ENCODE measurements at regions not wholly inside any gene's neighbourhood (a gene's known extent, or its start where the extent isn't known, plus 50 kb on each side); places are given as distances from the start of the nearest gene placed in this dataset.

DNA sequence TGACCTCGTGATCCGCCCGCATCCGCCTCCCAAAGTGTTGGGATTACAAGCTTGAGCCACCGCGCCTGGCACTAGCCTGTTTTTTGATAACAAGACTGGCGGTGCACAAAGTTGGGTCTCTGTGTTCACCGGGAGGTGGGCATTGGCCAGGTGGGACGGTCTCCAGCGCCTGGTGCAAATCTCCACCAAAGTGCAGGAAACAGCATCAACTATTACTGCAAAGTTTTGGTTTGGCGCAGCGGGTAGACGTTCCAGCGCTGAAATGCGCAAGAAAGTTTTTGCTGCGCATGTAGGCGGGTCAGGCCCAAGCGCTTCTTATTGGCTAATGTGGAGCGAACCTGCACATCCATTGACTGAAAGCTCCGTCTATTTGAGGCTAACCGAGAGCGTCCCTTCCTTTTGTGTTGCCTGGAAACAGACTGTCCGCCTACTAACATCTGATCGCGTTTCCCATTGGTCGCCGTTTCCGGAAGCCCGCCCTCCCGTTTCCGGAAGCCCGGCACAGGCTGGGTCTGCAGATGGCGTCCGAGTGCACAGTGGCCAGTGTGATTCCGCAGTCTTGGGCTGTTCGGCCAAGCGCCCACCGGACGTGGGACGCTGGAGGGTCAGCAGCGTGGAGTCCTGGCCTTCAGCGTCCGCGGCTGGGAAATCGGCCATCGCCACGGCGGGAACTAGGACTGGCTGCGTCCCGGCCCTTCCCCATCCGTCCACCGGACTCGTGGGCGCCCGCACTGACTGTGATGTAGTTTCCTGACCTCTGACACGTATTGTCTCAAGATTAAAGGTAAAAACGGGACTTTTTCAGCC lies 53.3 kb upstream of the ZNF527 start (continued):
- TF ChIP-seq, protein P1, sequence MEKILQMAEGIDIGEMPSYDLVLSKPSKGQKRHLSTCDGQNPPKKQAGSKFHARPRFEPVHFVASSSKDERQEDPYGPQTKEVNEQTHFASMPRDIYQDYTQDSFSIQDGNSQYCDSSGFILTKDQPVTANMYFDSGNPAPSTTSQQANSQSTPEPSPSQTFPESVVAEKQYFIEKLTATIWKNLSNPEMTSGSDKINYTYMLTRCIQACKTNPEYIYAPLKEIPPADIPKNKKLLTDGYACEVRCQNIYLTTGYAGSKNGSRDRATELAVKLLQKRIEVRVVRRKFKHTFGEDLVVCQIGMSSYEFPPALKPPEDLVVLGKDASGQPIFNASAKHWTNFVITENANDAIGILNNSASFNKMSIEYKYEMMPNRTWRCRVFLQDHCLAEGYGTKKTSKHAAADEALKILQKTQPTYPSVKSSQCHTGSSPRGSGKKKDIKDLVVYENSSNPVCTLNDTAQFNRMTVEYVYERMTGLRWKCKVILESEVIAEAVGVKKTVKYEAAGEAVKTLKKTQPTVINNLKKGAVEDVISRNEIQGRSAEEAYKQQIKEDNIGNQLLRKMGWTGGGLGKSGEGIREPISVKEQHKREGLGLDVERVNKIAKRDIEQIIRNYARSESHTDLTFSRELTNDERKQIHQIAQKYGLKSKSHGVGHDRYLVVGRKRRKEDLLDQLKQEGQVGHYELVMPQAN (conservative IDR thresholded peaks at IDR 0.05) = peak; percentile 75
- TF ChIP-seq NBN (IDR thresholded peaks at IDR 0.05) = 0 out of 2 replicates have a peak, but pooled peaks have one; percentile 7
- TF ChIP-seq, protein P2, sequence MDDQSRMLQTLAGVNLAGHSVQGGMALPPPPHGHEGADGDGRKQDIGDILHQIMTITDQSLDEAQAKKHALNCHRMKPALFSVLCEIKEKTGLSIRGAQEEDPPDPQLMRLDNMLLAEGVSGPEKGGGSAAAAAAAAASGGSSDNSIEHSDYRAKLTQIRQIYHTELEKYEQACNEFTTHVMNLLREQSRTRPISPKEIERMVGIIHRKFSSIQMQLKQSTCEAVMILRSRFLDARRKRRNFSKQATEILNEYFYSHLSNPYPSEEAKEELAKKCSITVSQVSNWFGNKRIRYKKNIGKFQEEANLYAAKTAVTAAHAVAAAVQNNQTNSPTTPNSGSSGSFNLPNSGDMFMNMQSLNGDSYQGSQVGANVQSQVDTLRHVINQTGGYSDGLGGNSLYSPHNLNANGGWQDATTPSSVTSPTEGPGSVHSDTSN (IDR thresholded peaks at IDR 0.05; ENCODE audit: insufficient replicate concordance, low read depth, low read length) = peak; percentile 95
- TF ChIP-seq TCF7 (IDR thresholded peaks at IDR 0.05; ENCODE audit: borderline replicate concordance) = no peak
- TF ChIP-seq, protein P3, sequence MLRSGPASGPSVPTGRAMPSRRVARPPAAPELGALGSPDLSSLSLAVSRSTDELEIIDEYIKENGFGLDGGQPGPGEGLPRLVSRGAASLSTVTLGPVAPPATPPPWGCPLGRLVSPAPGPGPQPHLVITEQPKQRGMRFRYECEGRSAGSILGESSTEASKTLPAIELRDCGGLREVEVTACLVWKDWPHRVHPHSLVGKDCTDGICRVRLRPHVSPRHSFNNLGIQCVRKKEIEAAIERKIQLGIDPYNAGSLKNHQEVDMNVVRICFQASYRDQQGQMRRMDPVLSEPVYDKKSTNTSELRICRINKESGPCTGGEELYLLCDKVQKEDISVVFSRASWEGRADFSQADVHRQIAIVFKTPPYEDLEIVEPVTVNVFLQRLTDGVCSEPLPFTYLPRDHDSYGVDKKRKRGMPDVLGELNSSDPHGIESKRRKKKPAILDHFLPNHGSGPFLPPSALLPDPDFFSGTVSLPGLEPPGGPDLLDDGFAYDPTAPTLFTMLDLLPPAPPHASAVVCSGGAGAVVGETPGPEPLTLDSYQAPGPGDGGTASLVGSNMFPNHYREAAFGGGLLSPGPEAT (IDR thresholded peaks at IDR 0.05; ENCODE audit: low read depth) = peak; percentile 75
- TF ChIP-seq YY1 (IDR thresholded peaks at IDR 0.05; ENCODE audit: low read depth, low read length) = peak; percentile 92
- no peak; the same call in 1 of the 2 replicates for TF ChIP-seq TCF12 (IDR thresholded peaks at IDR 0.05; ENCODE audit: low read depth, low read length)
- TF ChIP-seq, protein P4, sequence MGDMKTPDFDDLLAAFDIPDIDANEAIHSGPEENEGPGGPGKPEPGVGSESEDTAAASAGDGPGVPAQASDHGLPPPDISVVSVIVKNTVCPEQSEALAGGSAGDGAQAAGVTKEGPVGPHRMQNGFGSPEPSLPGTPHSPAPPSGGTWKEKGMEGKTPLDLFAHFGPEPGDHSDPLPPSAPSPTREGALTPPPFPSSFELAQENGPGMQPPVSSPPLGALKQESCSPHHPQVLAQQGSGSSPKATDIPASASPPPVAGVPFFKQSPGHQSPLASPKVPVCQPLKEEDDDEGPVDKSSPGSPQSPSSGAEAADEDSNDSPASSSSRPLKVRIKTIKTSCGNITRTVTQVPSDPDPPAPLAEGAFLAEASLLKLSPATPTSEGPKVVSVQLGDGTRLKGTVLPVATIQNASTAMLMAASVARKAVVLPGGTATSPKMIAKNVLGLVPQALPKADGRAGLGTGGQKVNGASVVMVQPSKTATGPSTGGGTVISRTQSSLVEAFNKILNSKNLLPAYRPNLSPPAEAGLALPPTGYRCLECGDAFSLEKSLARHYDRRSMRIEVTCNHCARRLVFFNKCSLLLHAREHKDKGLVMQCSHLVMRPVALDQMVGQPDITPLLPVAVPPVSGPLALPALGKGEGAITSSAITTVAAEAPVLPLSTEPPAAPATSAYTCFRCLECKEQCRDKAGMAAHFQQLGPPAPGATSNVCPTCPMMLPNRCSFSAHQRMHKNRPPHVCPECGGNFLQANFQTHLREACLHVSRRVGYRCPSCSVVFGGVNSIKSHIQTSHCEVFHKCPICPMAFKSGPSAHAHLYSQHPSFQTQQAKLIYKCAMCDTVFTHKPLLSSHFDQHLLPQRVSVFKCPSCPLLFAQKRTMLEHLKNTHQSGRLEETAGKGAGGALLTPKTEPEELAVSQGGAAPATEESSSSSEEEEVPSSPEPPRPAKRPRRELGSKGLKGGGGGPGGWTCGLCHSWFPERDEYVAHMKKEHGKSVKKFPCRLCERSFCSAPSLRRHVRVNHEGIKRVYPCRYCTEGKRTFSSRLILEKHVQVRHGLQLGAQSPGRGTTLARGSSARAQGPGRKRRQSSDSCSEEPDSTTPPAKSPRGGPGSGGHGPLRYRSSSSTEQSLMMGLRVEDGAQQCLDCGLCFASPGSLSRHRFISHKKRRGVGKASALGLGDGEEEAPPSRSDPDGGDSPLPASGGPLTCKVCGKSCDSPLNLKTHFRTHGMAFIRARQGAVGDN (IDR thresholded peaks at IDR 0.05) = no peak
- no peak for TF ChIP-seq ZNF622 (IDR thresholded peaks at IDR 0.05)
- no peak for TF ChIP-seq ATF7 (IDR thresholded peaks at IDR 0.05; ENCODE audit: low read depth)
- TF ChIP-seq RFX5 (IDR thresholded peaks at IDR 0.05; ENCODE audit: low read depth, low read length) = no peak
- 0 out of 2 replicates have a peak, but pooled peaks have one; percentile 8 for TF ChIP-seq TBL1XR1 (IDR thresholded peaks at IDR 0.05; ENCODE audit: low read depth, low read length)
- TF ChIP-seq, protein P5, sequence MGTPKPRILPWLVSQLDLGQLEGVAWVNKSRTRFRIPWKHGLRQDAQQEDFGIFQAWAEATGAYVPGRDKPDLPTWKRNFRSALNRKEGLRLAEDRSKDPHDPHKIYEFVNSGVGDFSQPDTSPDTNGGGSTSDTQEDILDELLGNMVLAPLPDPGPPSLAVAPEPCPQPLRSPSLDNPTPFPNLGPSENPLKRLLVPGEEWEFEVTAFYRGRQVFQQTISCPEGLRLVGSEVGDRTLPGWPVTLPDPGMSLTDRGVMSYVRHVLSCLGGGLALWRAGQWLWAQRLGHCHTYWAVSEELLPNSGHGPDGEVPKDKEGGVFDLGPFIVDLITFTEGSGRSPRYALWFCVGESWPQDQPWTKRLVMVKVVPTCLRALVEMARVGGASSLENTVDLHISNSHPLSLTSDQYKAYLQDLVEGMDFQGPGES (IDR thresholded peaks at IDR 0.05) = peak; percentile 94
- TF ChIP-seq EP300 (IDR thresholded peaks at IDR 0.05; ENCODE audit: borderline replicate concordance in 1 of 2, control insufficient read depth in 1 of 2, low read depth in 2 of 2, low read length in 2 of 2) = no peak
- peak; percentile 97 for TF ChIP-seq NR2F1 (conservative IDR thresholded peaks at IDR 0.05)
- TF ChIP-seq CBX3 (IDR thresholded peaks at IDR 0.05; ENCODE audit: borderline replicate concordance, low read depth) = no peak
- TF ChIP-seq JUND (IDR thresholded peaks at IDR 0.05; ENCODE audit: low read depth, low read length) = no peak
- TF ChIP-seq NR2C1 (IDR thresholded peaks at IDR 0.05) = peak; percentile 81
